A673 (cell line): ENCODE measurements at regions not wholly inside any gene's neighbourhood (a gene's known extent, or its start where the extent isn't known, plus 50 kb on each side); places are given as distances from the start of the nearest gene placed in this dataset.

ENCODE experiments used
- BruUV-seq: library from RNA; stranded (reverse); fragments of 400-500 nt; replicated peaks from 2 replicates; lab custom pipeline; 2021; lab: Mats Ljungman, UMichigan
- CTCF ChIA-PET: fragments of 300-600 bp; sonication (Branson Sonifier 250); formaldehyde crosslinking; loops from one replicate; lab custom pipeline; 2022; ENCODE audit warnings: antibody characterized with exemption; lab: Charles Lee
- POLR2A ChIA-PET: fragments of 300-600 bp; sonication (Branson Sonifier 250); formaldehyde crosslinking; loops from one replicate; lab custom pipeline; 2022; ENCODE audit warnings: antibody characterized with exemption; ENCODE audit not compliant: low non-redundant PET; lab: Charles Lee
- DNase-seq: peaks from one replicate; pipeline ENCODE4 v3.0.0-alpha.2; 2015; ENCODE audit warnings: low spot score
- H3K27ac ChIP-seq: fragments of 200-600 bp; sonication (generic); 2 replicates; pipeline ENCODE4 v1.5.1; 2016; ENCODE audit warnings: mixed run types, low read depth, mild to moderate bottlenecking, mixed read lengths, antibody characterized with exemption, low read length; ENCODE audit not compliant: poor library complexity, severe bottlenecking
- H3K27me3 ChIP-seq: fragments of 200-600 bp; sonication (generic); replicated peaks from 2 replicates; pipeline ENCODE4 v1.6.1; 2017; ENCODE audit warnings: mixed run types, low read depth, mild to moderate bottlenecking, mixed read lengths, antibody characterized with exemption, low read length; ENCODE audit not compliant: insufficient read depth, poor library complexity
- H3K36me3 ChIP-seq: fragments of 200-600 bp; sonication (generic); 2 replicates; pipeline ENCODE4 v1.6.1; 2016; ENCODE audit warnings: mixed run types, mild to moderate bottlenecking, mixed read lengths, antibody characterized with exemption, low read length; ENCODE audit not compliant: insufficient read depth, poor library complexity, severe bottlenecking
- H3K4me1 ChIP-seq: fragments of 200-600 bp; sonication (generic); 2 replicates; pipeline ENCODE4 v1.6.1; 2017; ENCODE audit warnings: mixed run types, mild to moderate bottlenecking, mixed read lengths, antibody characterized with exemption, low read length; ENCODE audit not compliant: insufficient read depth, poor library complexity, severe bottlenecking
- H3K4me3 ChIP-seq: fragments of 200-600 bp; sonication (generic); 2 replicates; pipeline ENCODE4 v1.5.1; 2016; ENCODE audit warnings: low read depth, mixed run types, mild to moderate bottlenecking, mixed read lengths, low read length; ENCODE audit not compliant: poor library complexity, severe bottlenecking
- H3K9me3 ChIP-seq: fragments of 200-600 bp; sonication (generic); 2 replicates; pipeline ENCODE4 v1.6.1; 2016; ENCODE audit warnings: mixed run types, low read depth, mild to moderate bottlenecking, mixed read lengths, antibody characterized with exemption, low read length; ENCODE audit not compliant: poor library complexity, severe bottlenecking
- CTCF ChIP-seq: fragments of 300-800, 200-600 bp; sonication (generic); conservative IDR thresholded peaks from 2 replicates; pipeline ENCODE4 v1.5.1; 2017; ENCODE audit warnings: low read depth, mild to moderate bottlenecking, antibody characterized with exemption, low read length, moderate library complexity, mixed read lengths
- EZH2 ChIP-seq: fragments of 200-600 bp; sonication (generic); IDR thresholded peaks from 2 replicates; pipeline ENCODE4 v1.6.1; 2017; ENCODE audit warnings: borderline replicate concordance, low read depth, mild to moderate bottlenecking, mixed read lengths, antibody characterized with exemption, low read length; ENCODE audit not compliant: poor library complexity, severe bottlenecking
- intact Hi-C: fragments of 100-400 bp; cut with micrococcal nuclease; formaldehyde crosslinking; loops from one replicate; pipeline ENCODE4 v1.10.0; 2022; ENCODE audit not compliant: unreplicated experiment

GRCh38 chr17:79388556-79389295, 222.1 kb downstream of the RBFOX3 start:
- peak; percentile 64 for DNase-seq
- no peak overlapping the region for H3K4me3 ChIP-seq
- no peak overlapping the region for H3K27ac ChIP-seq
- ChIA-PET POLR2A (no interaction called here), CTCF (interaction anchor here (0.6 to 1.8 kb wide), 7 partner anchors 225 to 343 kb away, joined by 3 to 13 read pairs (median 3); no protein-coding TSS in a partner anchor)
- BruUV-seq: no TSS peak
- H3K27me3 ChIP-seq: peaks cover 90% of the 10 kb centered on the region
- TF ChIP-seq CTCF: peak; percentile 76
- TF ChIP-seq EZH2: no peak
- H3K36me3 ChIP-seq: no peaks in the 10 kb centered on the region
- intact Hi-C loops: no loop called here
- H3K4me1 ChIP-seq: no peaks in the 10 kb centered on the region
- H3K9me3 ChIP-seq: no peaks in the 10 kb centered on the region

- TF ChIP-seq CTCF: no peak
- POLR2A ChIA-PET: no interaction called here
These were observed 223.1 kb downstream of the RBFOX3 start for GRCh38 chr17:79387783-79388182.

GRCh38 chr17:79385962-79386563, 224.8 kb downstream of the RBFOX3 start:
- Histone ChIP-seq H3K36me3 (no peaks in the 10 kb centered on the region), H3K9me3 (no peaks in the 10 kb centered on the region), H3K4me1 (no peaks in the 10 kb centered on the region), H3K4me3 (no peak overlapping the region), H3K27me3 (peaks cover 93% of the 10 kb centered on the region), H3K27ac (no peak overlapping the region)
- POLR2A ChIA-PET: no interaction called here
- BruUV-seq: no TSS peak
- CTCF ChIA-PET: no interaction called here
- intact Hi-C loops: no loop called here
- no peak for DNase-seq
- TF ChIP-seq EZH2: no peak
- TF ChIP-seq CTCF: no peak

More at GRCh38 chr17:79387783-79388182, 223.1 kb downstream of the RBFOX3 start:
- BruUV-seq: no TSS peak
- CTCF ChIA-PET: interaction anchor here (1.0 to 1.8 kb wide), 3 partner anchors 224 to 342 kb away, joined by 3 to 13 read pairs (median 4); no protein-coding TSS in a partner anchor
- H3K4me1 ChIP-seq: no peaks in the 10 kb centered on the region
- H3K36me3 ChIP-seq: no peaks in the 10 kb centered on the region
- H3K27ac ChIP-seq: no peak overlapping the region
- H3K9me3 ChIP-seq: no peaks in the 10 kb centered on the region
- no peak for DNase-seq
- H3K27me3 ChIP-seq: peaks cover 93% of the 10 kb centered on the region
- no peak overlapping the region for H3K4me3 ChIP-seq
- intact Hi-C loops: no loop called here
